ENCODE measurements at regions not wholly inside any gene's neighbourhood (a gene's known extent, or its start where the extent isn't known, plus 50 kb on each side); places are given as distances from the start of the nearest gene placed in this dataset.

DNA sequence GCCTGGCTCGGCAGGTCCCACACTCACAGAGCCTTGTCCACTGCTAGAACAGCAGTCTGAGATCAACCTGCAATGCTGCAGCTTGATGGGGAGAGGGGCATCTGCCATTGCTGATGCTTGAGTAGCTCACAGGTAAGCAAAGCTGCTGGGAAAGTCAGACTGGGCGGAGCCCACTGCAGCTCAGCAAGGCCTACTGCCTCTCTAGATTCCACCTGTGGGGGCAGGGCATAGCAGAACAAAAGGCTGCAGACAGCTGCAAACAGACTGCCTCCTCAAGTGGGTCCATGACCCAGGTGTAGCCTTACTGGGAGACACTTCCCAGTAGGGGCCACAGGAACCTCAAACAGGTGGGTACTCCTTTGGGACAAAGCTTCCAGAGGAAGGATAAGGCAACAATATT is 110.6 kb upstream of the ADAMTS3 start:
- TF ChIP-seq CTCF (IDR thresholded peaks at IDR 0.05; ENCODE audit: extremely low read depth in 1 of 2, insufficient read depth in 1 of 2, low read depth in 1 of 2, low read length in 2 of 2) (no peak), FOS (IDR thresholded peaks at IDR 0.05; ENCODE audit: borderline replicate concordance, insufficient read depth, low read length) (no peak), POLR2A (IDR thresholded peaks at IDR 0.05; ENCODE audit: low read depth, low read length) (no peak), EZH2 (IDR thresholded peaks at IDR 0.05; ENCODE audit: borderline replicate concordance, low read depth, low read length, severe bottlenecking) (no peak), JUN (IDR thresholded peaks at IDR 0.05; ENCODE audit: borderline replicate concordance, insufficient read depth, insufficient read length, low read depth) (no peak), POLR2AphosphoS5 (IDR thresholded peaks at IDR 0.05; ENCODE audit: insufficient read depth, low read depth, low read length) (no peak), GATA2 (IDR thresholded peaks at IDR 0.05; ENCODE audit: insufficient read depth, insufficient read length, low read depth, low read length) (no peak)
- TF ChIP-seq, protein P1, sequence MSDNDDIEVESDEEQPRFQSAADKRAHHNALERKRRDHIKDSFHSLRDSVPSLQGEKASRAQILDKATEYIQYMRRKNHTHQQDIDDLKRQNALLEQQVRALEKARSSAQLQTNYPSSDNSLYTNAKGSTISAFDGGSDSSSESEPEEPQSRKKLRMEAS (IDR thresholded peaks at IDR 0.05; ENCODE audit: insufficient read depth, insufficient read length): no peak
